SK-N-SH (cell line): ENCODE measurements at regions not wholly inside any gene's neighbourhood (a gene's known extent, or its start where the extent isn't known, plus 50 kb on each side); places are given as distances from the start of the nearest gene placed in this dataset.

Experiments used
- CTCF ChIA-PET: fragments of 300-600, 350-600 bp; formaldehyde crosslinking; extraction: SDS; loops from one replicate; lab custom pipeline; 2021; lab: Yijun Ruan, JAX
- POLR2A ChIA-PET: fragments of 350-600 bp; sonication (Branson Sonifier 250); formaldehyde crosslinking; extraction: SDS; loops from one replicate; lab custom pipeline; 2020; ENCODE audit warnings: antibody characterized with exemption, inconsistent platforms; lab: Yijun Ruan, JAX
- DNase-seq: peaks from one replicate; pipeline ENCODE4 v3.0.0; 2012
- H2AFZ ChIP-seq: fragments of 200-600 bp; sonication (generic); 2 replicates; pipeline ENCODE4 v1.8.1; 2016; ENCODE audit warnings: antibody characterized with exemption, mild to moderate bottlenecking, low read depth
- H3F3A ChIP-seq: fragments of 200-600 bp; sonication (generic); replicated peaks from 2 replicates; pipeline ENCODE3; 2016; ENCODE audit warnings: antibody characterized with exemption, mild to moderate bottlenecking; ENCODE audit not compliant: insufficient read depth
- H3K27ac ChIP-seq, 2 experiments: fragments of 200-500 bp in 1 of 2; fragments of 200-600 bp in 1 of 2; sonication (Bioruptor generic) in 1 of 2; sonication (generic), shearing (Covaris generic) in 1 of 2; 2 replicates each; pipeline versions ENCODE4 v1.5.1 to v1.6.1; 2014 to 2016; ENCODE audit warnings: low read depth in 2 of 2, inconsistent platforms in 1 of 2, low read length in 1 of 2, mild to moderate bottlenecking in 1 of 2, mixed read lengths in 1 of 2
- H3K27me3 ChIP-seq: fragments of 200-600 bp; sonication (generic), shearing (Covaris generic); 2 replicates; pipeline ENCODE4 v1.6.1; 2016; ENCODE audit warnings: mixed run types; ENCODE audit not compliant: insufficient read depth
- H3K36me3 ChIP-seq, 2 experiments: fragments of 200-500 bp in 1 of 2; fragments of 200-600 bp in 1 of 2; sonication (Bioruptor generic) in 1 of 2; sonication (generic) in 1 of 2; replicated peaks in 1 of 2; 2 replicates each; pipeline versions ENCODE3 to v1.5.1; 2014 to 2016; ENCODE audit warnings: low read length in 1 of 2, mild to moderate bottlenecking in 1 of 2; ENCODE audit not compliant: insufficient read depth in 2 of 2, control insufficient read depth in 1 of 2
- H3K4me1 ChIP-seq, 2 experiments: fragments of 200-500 bp in 1 of 2; fragments of 200-600 bp in 1 of 2; sonication (Bioruptor generic) in 1 of 2; sonication (generic), shearing (Covaris generic) in 1 of 2; 2 replicates each; pipeline versions ENCODE4 v1.5.1 to v1.6.1; 2014 to 2016; ENCODE audit warnings: low read depth in 1 of 2, low read length in 1 of 2, mixed run types in 1 of 2; ENCODE audit not compliant: insufficient read depth in 2 of 2, control insufficient read depth in 1 of 2
- H3K4me2 ChIP-seq: fragments of 200-600 bp; sonication (generic), shearing (Covaris generic); 2 replicates; pipeline ENCODE4 v1.6.1; 2017; ENCODE audit warnings: mixed run types
- H3K4me3 ChIP-seq, 2 experiments: fragments of 200-500 bp in 1 of 2; fragments of 200-600 bp in 1 of 2; sonication (Bioruptor generic) in 1 of 2; sonication (generic), shearing (Covaris generic) in 1 of 2; 2 replicates each; pipeline versions ENCODE4 v1.5.1 to v1.8.1; 2014 to 2016; ENCODE audit warnings: low read depth in 2 of 2, inconsistent platforms in 1 of 2, low read length in 1 of 2, mild to moderate bottlenecking in 1 of 2, mixed read lengths in 1 of 2, moderate library complexity in 1 of 2
- H3K79me2 ChIP-seq: fragments of 200-600 bp; sonication (generic); 2 replicates; pipeline ENCODE4 v1.8.1; 2017; ENCODE audit warnings: mild to moderate bottlenecking; ENCODE audit not compliant: insufficient read depth
- H3K9ac ChIP-seq: fragments of 200-600 bp; sonication (generic); 2 replicates; pipeline ENCODE4 v1.6.1; 2017; ENCODE audit warnings: mixed run types
- H3K9me2 ChIP-seq: fragments of 200-600 bp; sonication (generic); 2 replicates; pipeline ENCODE4 v1.6.1; 2017; ENCODE audit warnings: mixed run types
- H3K9me3 ChIP-seq: fragments of 200-600 bp; sonication (generic); 2 replicates; pipeline ENCODE4 v1.6.1; 2017; ENCODE audit warnings: mixed run types, mild to moderate bottlenecking, moderate library complexity
- H4K20me1 ChIP-seq: fragments of 200-600 bp; sonication (generic); 2 replicates; pipeline ENCODE4 v1.6.1; 2017; ENCODE audit warnings: mild to moderate bottlenecking, mixed run types; ENCODE audit not compliant: insufficient read depth
- CHD2 ChIP-seq: fragments of 150-350 bp; IDR thresholded peaks from 2 replicates; pipeline ENCODE4 v1.6.1; 2018; ENCODE audit warnings: low read length; ENCODE audit not compliant: partially characterized antibody
- CTCF ChIP-seq: fragments of 200-600 bp; sonication (generic); IDR thresholded peaks from 2 replicates; pipeline ENCODE4 v1.6.1; 2017; ENCODE audit warnings: antibody characterized with exemption, mild to moderate bottlenecking, moderate library complexity
- ELF1 ChIP-seq: IDR thresholded peaks from 2 replicates; pipeline ENCODE4 v1.4.0; 2012
- EP300 ChIP-seq, 2 experiments: IDR thresholded peaks; 2 replicates each; pipeline versions ENCODE4 v1.4.0 to v1.6.1; 2012; ENCODE audit warnings: borderline replicate concordance in 1 of 2, low read depth in 1 of 2, low read length in 1 of 2
- EZH2phosphoT487 ChIP-seq: fragments of 200-600 bp; sonication (generic); IDR thresholded peaks from 2 replicates; pipeline ENCODE4 v1.6.1; 2017; ENCODE audit warnings: low read depth, mixed run types, mild to moderate bottlenecking, antibody characterized with exemption, moderate library complexity, borderline replicate concordance
- FOXM1 ChIP-seq: IDR thresholded peaks from 2 replicates; pipeline ENCODE4 v1.4.0; 2012; ENCODE audit warnings: low read depth, mild to moderate bottlenecking
- JUND ChIP-seq: IDR thresholded peaks from 2 replicates; pipeline ENCODE4 v1.4.0; 2012
- MAX ChIP-seq: IDR thresholded peaks from 2 replicates; pipeline ENCODE4 v1.4.0; 2012; ENCODE audit warnings: low read depth
- MEF2A ChIP-seq: IDR thresholded peaks from 2 replicates; pipeline ENCODE4 v1.4.0; 2012; ENCODE audit warnings: low read depth, borderline replicate concordance
- NRF1 ChIP-seq: IDR thresholded peaks from 2 replicates; pipeline ENCODE4 v1.6.1; 2012; ENCODE audit warnings: low read depth, mild to moderate bottlenecking, low read length
- POLR2AphosphoS5 ChIP-seq: IDR thresholded peaks from 2 replicates; pipeline ENCODE4 v1.6.1; 2012; ENCODE audit warnings: low read depth, low read length
- RAD21 ChIP-seq: IDR thresholded peaks from 2 replicates; pipeline ENCODE4 v1.6.1; 2012; ENCODE audit warnings: mild to moderate bottlenecking, low read length
- REST ChIP-seq: IDR thresholded peaks from 2 replicates; pipeline ENCODE4 v1.6.1; 2012; ENCODE audit warnings: mild to moderate bottlenecking, low read depth, low read length, moderate library complexity
- RXRA ChIP-seq: IDR thresholded peaks from 2 replicates; pipeline ENCODE4 v1.4.0; 2012; ENCODE audit warnings: low read depth, mild to moderate bottlenecking, borderline replicate concordance
- SMC3 ChIP-seq: IDR thresholded peaks from 2 replicates; pipeline ENCODE4 v1.6.1; 2012; ENCODE audit warnings: low read depth, low read length, improper control_type of control experiment
- TCF12 ChIP-seq: IDR thresholded peaks from 2 replicates; pipeline ENCODE4 v1.4.0; 2012
- TEAD4 ChIP-seq: IDR thresholded peaks from 2 replicates; pipeline ENCODE4 v1.4.0; 2012; ENCODE audit warnings: mild to moderate bottlenecking, borderline replicate concordance; ENCODE audit not compliant: insufficient read depth
- USF1 ChIP-seq: IDR thresholded peaks from 2 replicates; pipeline ENCODE4 v1.4.0; 2012; ENCODE audit warnings: low read depth, borderline replicate concordance
- ZBTB33 ChIP-seq: IDR thresholded peaks from 2 replicates; pipeline ENCODE4 v1.4.0; 2012; ENCODE audit warnings: low read depth, borderline replicate concordance
- WGBS: methylation state at CpG from one replicate; pipeline ENCODE4 v1.1.6; 2017; ENCODE audit warnings: low lambda C conversion rate; 5-methylcytosine and 5-hydroxymethylcytosine counted together

GRCh38 chr7:118046086-118046485 lies 137.9 kb upstream of the LSM8 start (continued):
- no peak for TF ChIP-seq REST
- TF ChIP-seq SMC3: no peak
- no peak for TF ChIP-seq MAX
- TF ChIP-seq TCF12: no peak
- TF ChIP-seq MEF2A: no peak
- no peak for TF ChIP-seq CHD2
- TF ChIP-seq FOXM1: no peak
- TF ChIP-seq EZH2phosphoT487: no peak
- TF ChIP-seq NRF1: no peak
- TF ChIP-seq RXRA: no peak

- H3K36me3 ChIP-seq: no peaks in the 10 kb centered on the region
- H2AFZ ChIP-seq: no peak overlapping the region
- no peaks in the 10 kb centered on the region for H3K4me1 ChIP-seq
- no peak overlapping the region for H3K4me2 ChIP-seq
- no peaks in the 10 kb centered on the region for H3K79me2 ChIP-seq
- DNase-seq: no peak
- no peaks in the 10 kb centered on the region for H3K9me3 ChIP-seq
- no peak overlapping the region for H3K4me3 ChIP-seq
- ChIA-PET CTCF (interaction anchor here (1.2 kb wide), 1 partner anchor 9 kb away, joined by 3 read pairs; no protein-coding TSS in a partner anchor), POLR2A (no interaction called here)
- no peaks in the 10 kb centered on the region for H3K27me3 ChIP-seq
- H3F3A ChIP-seq: no peaks in the 10 kb centered on the region
- no peak overlapping the region for H3K27ac ChIP-seq
- TF ChIP-seq CTCF (no peak), POLR2AphosphoS5 (no peak), RAD21 (no peak), ELF1 (no peak), NRF1 (no peak), MAX (no peak), USF1 (no peak), SMC3 (no peak), CHD2 (no peak), EP300 (IDR thresholded peaks at IDR 0.05; ENCODE audit: borderline replicate concordance in 1 of 2, low read depth in 1 of 2, low read length in 1 of 2) (no peak), TEAD4 (no peak), EZH2phosphoT487 (no peak), MEF2A (no peak), ZBTB33 (no peak), JUND (no peak)
- no peaks in the 10 kb centered on the region for H4K20me1 ChIP-seq
- 31% methylated on average over 2 of the region's 2 CpGs for WGBS
- H3K9ac ChIP-seq: no peak overlapping the region
- H3K9me2 ChIP-seq: no peaks in the 10 kb centered on the region
Measured at GRCh38 chr7:118046801-118047200, 137.2 kb upstream of the LSM8 start.
